Spleen (tissue), 11 donors: ENCODE measurements at regions not wholly inside any gene's neighbourhood (a gene's known extent, or its start where the extent isn't known, plus 50 kb on each side); places are given as distances from the start of the nearest gene placed in this dataset.

ENCODE experiments used
- DNase-seq: peaks from one replicate; pipeline ENCODE4 v3.0.0-alpha.2; 2020
- H3K27ac ChIP-seq, 8 donors: fragments of 200-600 bp; sonication (generic) in 7 of 8; 1 replicate in 4 of 8; 2 replicates in 4 of 8; pipeline versions ENCODE4 v1.5.0 to v1.8.0; 2016 to 2021; ENCODE audit warnings: inconsistent platforms in 4 of 8, mild to moderate bottlenecking in 4 of 8, moderate library complexity in 1 of 8
- H3K27me3 ChIP-seq, 7 donors: fragments of 200-600 bp; sonication (generic) in 6 of 7; replicated peaks in 1 of 7; 1 replicate in 4 of 7; 2 replicates in 3 of 7; pipeline versions ENCODE4 v1.5.0 to v1.8.0; 2016 to 2021; ENCODE audit warnings: inconsistent platforms in 3 of 7, mild to moderate bottlenecking in 1 of 7
- H3K36me3 ChIP-seq, 6 donors: fragments of 200-600 bp; sonication (generic) in 5 of 6; 1 replicate in 4 of 6; 2 replicates in 2 of 6; pipeline versions ENCODE4 v1.5.0 to v1.8.0; 2016 to 2021; ENCODE audit warnings: inconsistent platforms in 2 of 6
- H3K4me1 ChIP-seq, 6 donors: fragments of 200-600 bp; sonication (generic) in 5 of 6; 1 replicate in 3 of 6; 2 replicates in 3 of 6; pipeline versions ENCODE4 v1.5.0 to v1.8.0; 2016 to 2021; ENCODE audit warnings: inconsistent platforms in 3 of 6
- H3K4me3 ChIP-seq, 8 donors: fragments of 200-600 bp; sonication (generic) in 7 of 8; 1 replicate in 4 of 8; 2 replicates in 4 of 8; pipeline versions ENCODE4 v1.5.0 to v1.8.0; 2016 to 2021; ENCODE audit warnings: inconsistent platforms in 4 of 8, mild to moderate bottlenecking in 4 of 8, moderate library complexity in 2 of 8
- H3K9me3 ChIP-seq, 8 donors: fragments of 200-600 bp; sonication (generic) in 7 of 8; 1 replicate in 4 of 8; 2 replicates in 4 of 8; pipeline versions ENCODE4 v1.5.0 to v1.8.0; 2016 to 2021; ENCODE audit warnings: inconsistent platforms in 4 of 8
- CTCF ChIP-seq, 11 experiments: fragments of 200-600 bp in 7 of 11; fragments of 450-650 bp in 4 of 11; sonication (generic) in 4 of 11; IDR thresholded peaks in 8 of 11; conservative IDR thresholded peaks in 3 of 11; 1 replicate in 7 of 11; 2 replicates in 4 of 11; pipeline versions ENCODE4 v1.4.0 to v1.8.0; 2016 to 2021; ENCODE audit warnings: antibody characterized with exemption in 11 of 11, inconsistent platforms in 4 of 11, mild to moderate bottlenecking in 1 of 11
- POLR2A ChIP-seq, 3 donors: fragments of 450-650 bp; IDR thresholded peaks; one replicate each; pipeline ENCODE4 v1.5.1; 2017; ENCODE audit warnings: antibody characterized with exemption in 3 of 3, mild to moderate bottlenecking in 1 of 3
- POLR2AphosphoS5 ChIP-seq, 3 donors: sonication (generic); formaldehyde crosslinking; IDR thresholded peaks; one replicate each; pipeline ENCODE4 v1.5.1; 2017; ENCODE audit warnings: antibody characterized with exemption in 3 of 3
- WGBS, 5 donors: extraction: QIAGEN DNeasy Blood & Tissue Kit in 3 of 5; methylation state at CpG; one replicate each; pipeline versions ENCODE4 v1.1.5 to v1.1.7; 2013 to 2018; 5-methylcytosine and 5-hydroxymethylcytosine counted together
- intact Hi-C: fragments of 100-400 bp; cut with DNase I; formaldehyde crosslinking; loops from one replicate; pipeline ENCODE4 v1.15.0; 2023; ENCODE audit warnings: low total_unique reads
- donor health status: healthy with polysubstance abuse.
- donor health status: DM: no; HTN: no; CAD: no; lungs with moderate emphysema.
- donor health status: DM: no; HTN: no; CAD: no.
- donor health status: Bipolar disorder and iron deficiency.
- donor health status: healthy.
- donor health status: DM: no; HTN: no; CAD: no.
- donor health status: DM: yes; HTN: yes; CAD: no.

DNA sequence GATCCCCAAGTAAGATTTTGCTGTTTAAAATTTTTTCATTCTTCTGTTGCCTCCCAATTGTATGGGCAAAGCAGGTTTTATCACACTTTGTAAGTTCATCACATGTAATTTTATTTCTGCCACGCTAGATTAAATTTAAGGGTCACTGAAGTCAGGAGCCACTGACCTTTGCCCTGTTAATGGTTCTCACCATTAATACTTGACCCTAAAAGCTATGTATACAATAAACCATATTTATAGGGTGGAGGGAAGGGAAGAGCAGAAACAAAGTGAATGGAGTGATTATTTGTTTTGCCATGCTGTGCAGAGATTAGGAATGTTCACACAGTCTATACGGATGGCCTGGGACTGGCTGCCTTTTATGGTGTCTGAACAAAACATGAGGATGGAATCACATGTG lies 186.7 kb downstream of the BMP2 start:
- WGBS, 5 donors = 81 to 89% (median 86%) methylated on average over 2 of the region's 2 CpGs
- H3K27me3 ChIP-seq = no peaks in the 10 kb centered on the region
- no peak overlapping the region for H3K4me3 ChIP-seq
- DNase-seq = no peak
- no peaks in the 10 kb centered on the region for H3K36me3 ChIP-seq
- H3K27ac ChIP-seq = no peak overlapping the region
- no peaks in the 10 kb centered on the region for H3K4me1 ChIP-seq
- no peak for TF ChIP-seq POLR2A (IDR thresholded peaks at IDR 0.05)
- no peak for TF ChIP-seq POLR2AphosphoS5 (IDR thresholded peaks at IDR 0.05)
- no peak for TF ChIP-seq CTCF (IDR thresholded peaks at IDR 0.05 in 8 of 11, conservative IDR thresholded peaks at IDR 0.05 in 3 of 11)
- peaks cover 0 to 36% (median 15%) of the 10 kb centered on the region in 8 donors for H3K9me3 ChIP-seq
- intact Hi-C loops = no loop called here

- TF ChIP-seq POLR2AphosphoS5 (IDR thresholded peaks at IDR 0.05) (no peak), CTCF (IDR thresholded peaks at IDR 0.05 in 8 of 11, conservative IDR thresholded peaks at IDR 0.05 in 3 of 11) (no peak), POLR2A (IDR thresholded peaks at IDR 0.05) (no peak)
- Histone ChIP-seq H3K27me3 (no peaks in the 10 kb centered on the region), H3K9me3 (peaks cover 0 to 20% (median 12%) of the 10 kb centered on the region in 8 donors), H3K27ac (no peak overlapping the region), H3K36me3 (no peaks in the 10 kb centered on the region), H3K4me1 (no peaks in the 10 kb centered on the region), H3K4me3 (no peak overlapping the region)
- DNase-seq = no peak
- intact Hi-C loops = no loop called here
- 61 to 82% (median 69%) methylated on average over 2 of the region's 2 CpGs for WGBS, 5 donors
These were observed 188.6 kb downstream of the BMP2 start for GRCh38 chr20:6956056-6956455.

- H3K4me3 ChIP-seq = no peak overlapping the region
- 58 to 72% (median 67%) methylated on average over 5 of the region's 5 CpGs for WGBS, 5 donors
- DNase-seq = no peak
- no peaks in the 10 kb centered on the region for H3K4me1 ChIP-seq
- intact Hi-C loops = no loop called here
- peaks cover 0 to 17% (median 11%) of the 10 kb centered on the region in 8 donors for H3K9me3 ChIP-seq
- H3K36me3 ChIP-seq = no peaks in the 10 kb centered on the region
- TF ChIP-seq POLR2AphosphoS5 (IDR thresholded peaks at IDR 0.05) (no peak), POLR2A (IDR thresholded peaks at IDR 0.05) (no peak), CTCF (IDR thresholded peaks at IDR 0.05 in 8 of 11, conservative IDR thresholded peaks at IDR 0.05 in 3 of 11) (no peak)
- no peaks in the 10 kb centered on the region for H3K27me3 ChIP-seq
- H3K27ac ChIP-seq = no peak overlapping the region
These were observed 189.1 kb downstream of the BMP2 start for GRCh38 chr20:6956574-6956973.

GRCh38 chr20:6959900-6960312 lies 192.4 kb downstream of the BMP2 start:
- Histone ChIP-seq H3K36me3 (no peaks in the 10 kb centered on the region), H3K27me3 (no peaks in the 10 kb centered on the region), H3K27ac (no peak overlapping the region), H3K4me1 (no peaks in the 10 kb centered on the region), H3K9me3 (no peaks in the 10 kb centered on the region), H3K4me3 (no peak overlapping the region)
- intact Hi-C loops = no loop called here
- TF ChIP-seq CTCF (IDR thresholded peaks at IDR 0.05 in 8 of 11, conservative IDR thresholded peaks at IDR 0.05 in 3 of 11) (no peak), POLR2AphosphoS5 (IDR thresholded peaks at IDR 0.05) (no peak), POLR2A (IDR thresholded peaks at IDR 0.05) (no peak)
- DNase-seq = no peak
- 43 to 86% (median 65%) methylated on average over 3 of the region's 3 CpGs for WGBS, 5 donors
